ENCODE measurements at regions not wholly inside any gene's neighbourhood (a gene's known extent, or its start where the extent isn't known, plus 50 kb on each side); places are given as distances from the start of the nearest gene placed in this dataset.

DNA sequence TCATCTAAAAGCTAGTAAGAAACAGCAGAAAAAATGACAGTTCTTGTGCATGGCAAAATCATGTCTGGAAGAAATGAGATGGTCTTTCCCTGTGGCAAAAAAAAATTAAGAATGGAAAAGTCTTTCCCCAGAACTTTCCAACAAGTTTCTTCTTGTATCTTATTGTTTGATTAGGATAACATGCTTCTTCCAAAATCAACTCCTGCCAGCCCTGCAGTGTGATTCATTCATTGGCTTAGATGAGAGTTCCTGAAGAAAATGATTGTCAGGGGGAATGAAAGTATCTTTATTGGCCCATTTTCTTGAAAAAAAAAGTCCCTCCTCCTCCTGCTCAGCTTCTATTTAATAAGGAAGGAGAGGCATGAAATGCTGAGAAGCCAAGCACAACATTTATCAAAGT, 407.7 kb downstream of the ARAP2 start:
- Histone ChIP-seq H3K27ac (no peak overlapping the region), H3K9me3 (no peaks in the 10 kb centered on the region), H3K4me3 (no peak overlapping the region), H3K4me1 (no peaks in the 10 kb centered on the region), H3K27me3 (no peaks in the 10 kb centered on the region), H3K36me3 (no peaks in the 10 kb centered on the region)
- in situ Hi-C loops (cut with MboI; ENCODE audit: low sequenced_read_pairs in 4 of 4): no loop called here
- ATAC-seq (no peak), DNase-seq (no peak)
- intact Hi-C loops (cut with DNase I; ENCODE audit: low total_unique reads): no loop called here
- TF ChIP-seq, protein P1, sequence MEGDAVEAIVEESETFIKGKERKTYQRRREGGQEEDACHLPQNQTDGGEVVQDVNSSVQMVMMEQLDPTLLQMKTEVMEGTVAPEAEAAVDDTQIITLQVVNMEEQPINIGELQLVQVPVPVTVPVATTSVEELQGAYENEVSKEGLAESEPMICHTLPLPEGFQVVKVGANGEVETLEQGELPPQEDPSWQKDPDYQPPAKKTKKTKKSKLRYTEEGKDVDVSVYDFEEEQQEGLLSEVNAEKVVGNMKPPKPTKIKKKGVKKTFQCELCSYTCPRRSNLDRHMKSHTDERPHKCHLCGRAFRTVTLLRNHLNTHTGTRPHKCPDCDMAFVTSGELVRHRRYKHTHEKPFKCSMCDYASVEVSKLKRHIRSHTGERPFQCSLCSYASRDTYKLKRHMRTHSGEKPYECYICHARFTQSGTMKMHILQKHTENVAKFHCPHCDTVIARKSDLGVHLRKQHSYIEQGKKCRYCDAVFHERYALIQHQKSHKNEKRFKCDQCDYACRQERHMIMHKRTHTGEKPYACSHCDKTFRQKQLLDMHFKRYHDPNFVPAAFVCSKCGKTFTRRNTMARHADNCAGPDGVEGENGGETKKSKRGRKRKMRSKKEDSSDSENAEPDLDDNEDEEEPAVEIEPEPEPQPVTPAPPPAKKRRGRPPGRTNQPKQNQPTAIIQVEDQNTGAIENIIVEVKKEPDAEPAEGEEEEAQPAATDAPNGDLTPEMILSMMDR (IDR thresholded peaks at IDR 0.05 in 4 of 5, conservative IDR thresholded peaks at IDR 0.05 in 1 of 5): no peak
- TF ChIP-seq POLR2A (IDR thresholded peaks at IDR 0.05): no peak

DNA sequence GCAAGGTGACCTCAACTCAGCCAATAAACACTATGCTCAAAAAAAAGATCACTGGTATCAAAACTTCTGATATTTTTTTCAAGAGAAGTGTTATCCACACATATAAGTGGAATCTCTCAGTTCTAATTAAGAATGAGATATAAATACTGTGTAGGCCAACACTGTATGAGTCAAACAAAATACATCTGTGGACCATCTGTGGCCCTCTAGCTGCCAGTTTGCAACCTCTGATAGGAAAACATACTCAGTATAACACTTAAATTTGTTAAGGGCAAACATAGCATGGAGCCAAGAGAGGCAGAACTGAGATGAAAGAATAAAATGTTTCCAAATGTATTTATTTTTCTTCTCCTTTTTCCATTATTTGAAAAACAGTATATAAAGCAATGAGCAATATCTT, 377.3 kb downstream of the ARAP2 start:
- intact Hi-C loops (cut with DNase I; ENCODE audit: low total_unique reads): no loop called here
- ATAC-seq (no peak), DNase-seq (no peak)
- no peak overlapping the region for H3K4me3 ChIP-seq
- no peaks in the 10 kb centered on the region for H3K27me3 ChIP-seq
- no peaks in the 10 kb centered on the region for H3K36me3 ChIP-seq
- no peaks in the 10 kb centered on the region for H3K4me1 ChIP-seq
- in situ Hi-C loops (cut with MboI; ENCODE audit: low sequenced_read_pairs in 4 of 4): no loop called here
- no peak for TF ChIP-seq POLR2A (IDR thresholded peaks at IDR 0.05)
- TF ChIP-seq, protein P1 (IDR thresholded peaks at IDR 0.05 in 4 of 5, conservative IDR thresholded peaks at IDR 0.05 in 1 of 5): no peak
- no peak overlapping the region for H3K27ac ChIP-seq
- H3K9me3 ChIP-seq: no peaks in the 10 kb centered on the region

DNA sequence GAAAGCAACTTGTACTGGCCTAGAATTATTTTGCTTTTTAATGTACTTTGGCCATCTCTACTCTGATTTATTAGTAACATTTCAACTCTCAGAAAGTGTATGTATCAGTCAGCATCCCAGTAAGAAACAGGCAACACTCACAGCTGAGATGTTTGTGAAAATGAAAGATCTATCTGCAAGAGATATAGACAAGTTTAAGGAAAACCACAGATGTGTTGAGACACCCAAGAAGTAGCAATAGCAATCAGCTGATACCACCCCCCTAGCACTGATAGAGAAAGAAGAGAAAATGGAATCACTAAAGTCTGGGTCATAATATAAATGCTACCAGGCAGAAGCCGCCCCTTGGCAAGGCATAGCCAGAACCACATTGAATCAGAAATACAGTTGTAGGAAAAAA, 372.0 kb downstream of the ARAP2 start:
- H3K36me3 ChIP-seq: no peaks in the 10 kb centered on the region
- TF ChIP-seq, protein P1 (IDR thresholded peaks at IDR 0.05 in 4 of 5, conservative IDR thresholded peaks at IDR 0.05 in 1 of 5): no peak
- TF ChIP-seq POLR2A (IDR thresholded peaks at IDR 0.05): no peak
- no peak overlapping the region for H3K27ac ChIP-seq
- H3K9me3 ChIP-seq: no peaks in the 10 kb centered on the region
- H3K4me1 ChIP-seq: no peaks in the 10 kb centered on the region
- in situ Hi-C loops (cut with MboI; ENCODE audit: low sequenced_read_pairs in 4 of 4) (no loop called here), intact Hi-C loops (cut with DNase I; ENCODE audit: low total_unique reads) (no loop called here)
- H3K27me3 ChIP-seq: no peaks in the 10 kb centered on the region
- H3K4me3 ChIP-seq: no peak overlapping the region
- ATAC-seq (no peak), DNase-seq (no peak)

DNA sequence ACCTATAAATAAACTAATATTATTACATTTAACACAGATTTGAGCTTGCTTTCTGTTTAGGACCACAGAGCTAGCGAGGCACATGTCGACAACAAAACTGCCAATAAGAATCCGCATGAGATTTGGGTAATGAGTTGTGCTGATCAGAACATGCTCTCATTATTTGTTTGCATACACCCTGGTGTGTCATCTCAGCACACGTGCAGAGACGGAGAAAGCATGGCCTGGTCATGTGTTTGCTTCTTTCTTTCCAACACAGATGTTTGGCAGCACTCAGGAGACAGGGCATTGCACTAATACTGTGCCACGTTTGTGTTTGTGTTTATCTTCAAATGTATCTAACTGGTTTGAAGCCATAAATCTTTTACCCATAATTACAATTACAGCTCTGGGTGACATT, 364.8 kb downstream of the ARAP2 start:
- intact Hi-C loops (cut with DNase I; ENCODE audit: low total_unique reads) (no loop called here), in situ Hi-C loops (cut with MboI; ENCODE audit: low sequenced_read_pairs in 4 of 4) (loop anchor here in 1 of 4 donors (25.0 kb wide), 1 partner anchor 92 kb away; no protein-coding TSS in a partner anchor)
- TF ChIP-seq POLR2A (IDR thresholded peaks at IDR 0.05): no peak
- TF ChIP-seq, protein P1 (IDR thresholded peaks at IDR 0.05 in 4 of 5, conservative IDR thresholded peaks at IDR 0.05 in 1 of 5): no peak
- ATAC-seq (no peak), DNase-seq (no peak)
- Histone ChIP-seq H3K27me3 (no peaks in the 10 kb centered on the region), H3K9me3 (no peaks in the 10 kb centered on the region), H3K36me3 (no peaks in the 10 kb centered on the region), H3K4me1 (no peaks in the 10 kb centered on the region), H3K27ac (no peak overlapping the region), H3K4me3 (no peak overlapping the region)

DNA sequence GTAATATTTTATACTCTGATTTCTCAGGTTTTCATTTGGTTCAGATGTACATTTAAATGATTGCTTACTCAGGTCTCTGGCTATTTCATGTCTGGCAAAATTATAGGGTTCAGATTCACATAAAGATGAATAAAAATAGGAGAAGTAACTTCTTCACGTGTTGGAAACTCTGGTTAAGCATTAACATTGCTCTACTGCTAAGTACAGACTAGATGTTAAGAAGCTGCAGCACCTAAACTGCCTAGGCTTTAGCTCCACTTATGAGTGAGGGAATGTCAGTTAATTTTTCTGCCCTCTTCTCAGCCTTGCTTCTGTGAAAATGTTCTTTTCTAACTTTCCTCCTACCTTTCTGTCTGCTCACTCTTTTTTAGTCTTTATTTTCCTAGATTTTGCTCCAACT, 361.2 kb downstream of the ARAP2 start:
- in situ Hi-C loops (cut with MboI; ENCODE audit: low sequenced_read_pairs in 4 of 4) (loop anchor here in 1 of 4 donors (25.0 kb wide), 1 partner anchor 96 kb away; no protein-coding TSS in a partner anchor), intact Hi-C loops (cut with DNase I; ENCODE audit: low total_unique reads) (no loop called here)
- Histone ChIP-seq H3K4me3 (no peak overlapping the region), H3K9me3 (no peaks in the 10 kb centered on the region), H3K4me1 (no peaks in the 10 kb centered on the region), H3K27ac (no peak overlapping the region), H3K27me3 (no peaks in the 10 kb centered on the region), H3K36me3 (no peaks in the 10 kb centered on the region)
- no peak for ATAC-seq
- TF ChIP-seq, protein P1 (IDR thresholded peaks at IDR 0.05 in 4 of 5, conservative IDR thresholded peaks at IDR 0.05 in 1 of 5): no peak
- no peak for TF ChIP-seq POLR2A (IDR thresholded peaks at IDR 0.05)
- no peak for DNase-seq
